VCaP (cell line): ENCODE measurements at regions not wholly inside any gene's neighbourhood (a gene's known extent, or its start where the extent isn't known, plus 50 kb on each side); places are given as distances from the start of the nearest gene placed in this dataset.

Experiments used
- H3K27ac ChIP-seq: fragments of 450-650 bp; 2 replicates; pipeline ENCODE4 v1.5.1; 2017
- TF ChIP-seq, protein P1 (sequence below): fragments of 450-650 bp; conservative IDR thresholded peaks from 2 replicates; pipeline ENCODE4 v1.5.1; 2017; ENCODE audit warnings: mild to moderate bottlenecking, moderate library complexity

DNA sequence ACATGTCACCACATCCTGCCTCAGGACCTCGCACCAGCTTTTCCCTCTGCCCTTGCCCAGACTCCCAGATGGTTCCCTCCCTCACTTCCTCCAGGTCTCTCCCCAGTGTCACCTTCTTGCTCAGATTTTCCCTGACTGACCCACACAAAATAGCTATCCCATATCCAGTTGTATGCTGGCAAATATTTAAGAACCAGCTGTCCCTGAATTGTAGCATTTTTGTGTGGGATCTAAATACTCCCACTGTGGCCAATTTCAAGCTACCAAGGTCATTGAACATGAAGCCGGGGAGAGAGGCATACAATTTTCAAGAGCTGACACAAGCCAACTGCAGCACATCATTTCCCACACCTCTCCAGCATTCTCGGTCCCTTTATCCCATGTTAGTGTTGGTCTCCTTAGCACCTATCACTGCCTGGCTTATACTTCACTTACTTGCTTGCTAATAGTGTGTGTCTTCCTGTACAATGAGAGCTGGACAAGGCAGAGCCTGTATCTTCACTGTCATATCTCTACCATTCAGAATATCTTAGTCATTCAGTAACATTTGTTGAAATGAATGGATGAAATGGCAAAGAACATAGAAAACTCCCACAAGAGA lies 101.3 kb upstream of the CTNNB1 start:
- TF ChIP-seq, protein P1, sequence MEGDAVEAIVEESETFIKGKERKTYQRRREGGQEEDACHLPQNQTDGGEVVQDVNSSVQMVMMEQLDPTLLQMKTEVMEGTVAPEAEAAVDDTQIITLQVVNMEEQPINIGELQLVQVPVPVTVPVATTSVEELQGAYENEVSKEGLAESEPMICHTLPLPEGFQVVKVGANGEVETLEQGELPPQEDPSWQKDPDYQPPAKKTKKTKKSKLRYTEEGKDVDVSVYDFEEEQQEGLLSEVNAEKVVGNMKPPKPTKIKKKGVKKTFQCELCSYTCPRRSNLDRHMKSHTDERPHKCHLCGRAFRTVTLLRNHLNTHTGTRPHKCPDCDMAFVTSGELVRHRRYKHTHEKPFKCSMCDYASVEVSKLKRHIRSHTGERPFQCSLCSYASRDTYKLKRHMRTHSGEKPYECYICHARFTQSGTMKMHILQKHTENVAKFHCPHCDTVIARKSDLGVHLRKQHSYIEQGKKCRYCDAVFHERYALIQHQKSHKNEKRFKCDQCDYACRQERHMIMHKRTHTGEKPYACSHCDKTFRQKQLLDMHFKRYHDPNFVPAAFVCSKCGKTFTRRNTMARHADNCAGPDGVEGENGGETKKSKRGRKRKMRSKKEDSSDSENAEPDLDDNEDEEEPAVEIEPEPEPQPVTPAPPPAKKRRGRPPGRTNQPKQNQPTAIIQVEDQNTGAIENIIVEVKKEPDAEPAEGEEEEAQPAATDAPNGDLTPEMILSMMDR, result no peak
- H3K27ac ChIP-seq, result no peak overlapping the region

- TF ChIP-seq, protein P1, result no peak
- H3K27ac ChIP-seq, result no peak overlapping the region
Observed at GRCh38 chr3:41101231-41101630, 98.1 kb upstream of the CTNNB1 start.

- H3K27ac ChIP-seq, result no peak overlapping the region
- TF ChIP-seq, protein P1, result no peak
Observed at GRCh38 chr3:41102053-41102556, 97.2 kb upstream of the CTNNB1 start.

- no peak overlapping the region for H3K27ac ChIP-seq
- TF ChIP-seq, protein P1, result no peak
Observed at GRCh38 chr3:41102750-41103149, 96.6 kb upstream of the CTNNB1 start.

DNA sequence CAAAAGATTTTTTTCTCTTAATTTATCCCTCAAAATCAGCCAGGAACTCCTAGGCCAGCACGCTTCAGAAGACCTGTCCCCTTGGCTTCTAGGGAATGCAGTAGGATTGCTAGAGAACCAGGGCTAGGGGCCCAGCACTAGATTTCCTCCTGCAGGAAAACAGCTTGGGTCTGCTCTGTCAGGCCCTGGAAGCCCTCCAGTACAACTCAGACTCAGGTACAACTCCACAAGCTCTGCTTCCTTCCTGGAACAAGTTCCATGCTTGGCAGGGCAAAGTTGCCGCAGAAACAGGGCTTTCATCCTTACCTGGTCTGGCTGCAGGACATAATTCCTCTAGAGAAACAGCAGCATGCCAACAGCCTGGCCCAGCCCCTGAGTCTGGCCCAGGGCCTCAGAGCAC lies 96.1 kb upstream of the CTNNB1 start:
- no peak overlapping the region for H3K27ac ChIP-seq
- TF ChIP-seq, protein P1, result no peak

GRCh38 chr3:41104147-41104546 lies 95.2 kb upstream of the CTNNB1 start:
- H3K27ac ChIP-seq, result no peak overlapping the region
- TF ChIP-seq, protein P1, result no peak

GRCh38 chr3:41106691-41107090 lies 92.6 kb upstream of the CTNNB1 start:
- TF ChIP-seq, protein P1, result no peak
- H3K27ac ChIP-seq, result no peak overlapping the region
